Vagina (tissue), 2 donors: ENCODE measurements at regions not wholly inside any gene's neighbourhood (a gene's known extent, or its start where the extent isn't known, plus 50 kb on each side); places are given as distances from the start of the nearest gene placed in this dataset.

Source experiments
- POLR2A ChIP-seq, 2 donors: fragments of 450-650 bp; IDR thresholded peaks; one replicate each; pipeline ENCODE4 v1.6.1; 2017; ENCODE audit warnings: antibody characterized with exemption in 2 of 2, mild to moderate bottlenecking in 2 of 2, moderate library complexity in 2 of 2
- POLR2AphosphoS5 ChIP-seq, 2 donors: sonication (generic); formaldehyde crosslinking; IDR thresholded peaks; one replicate each; pipeline ENCODE4 v1.9.0; 2017; ENCODE audit warnings: antibody characterized with exemption in 2 of 2, mild to moderate bottlenecking in 2 of 2, low read depth in 1 of 2; ENCODE audit not compliant: insufficient read depth in 1 of 2
- TF ChIP-seq, protein P1 (sequence below), 3 experiments: fragments of 450-650 bp in 2 of 3; fragments of 200-600 bp in 1 of 3; sonication (generic) in 1 of 3; IDR thresholded peaks; one replicate each; pipeline ENCODE4 v1.5.1; 2017 to 2019; ENCODE audit warnings: antibody characterized with exemption in 3 of 3, mild to moderate bottlenecking in 2 of 3, moderate library complexity in 2 of 3

DNA sequence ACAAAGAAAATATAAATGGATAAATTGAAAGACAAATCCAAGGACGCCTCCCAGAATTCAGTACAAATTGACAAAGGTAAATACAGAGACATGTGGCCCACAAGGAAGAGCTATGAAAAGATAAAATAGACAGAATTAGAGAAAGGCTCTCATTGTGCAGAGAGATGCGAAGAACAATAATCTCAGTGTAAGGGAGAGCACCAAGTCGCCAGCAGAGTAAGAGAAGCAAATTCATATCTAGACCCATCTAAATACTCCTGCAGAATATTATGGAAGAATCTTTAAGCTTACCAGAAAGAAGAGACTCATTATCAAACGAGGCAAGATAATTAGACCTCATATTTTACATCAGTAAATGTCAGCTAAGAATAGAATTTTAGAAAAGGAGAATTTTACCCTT lies 101.7 kb upstream of the ITGA1 start:
- TF ChIP-seq, protein P1, sequence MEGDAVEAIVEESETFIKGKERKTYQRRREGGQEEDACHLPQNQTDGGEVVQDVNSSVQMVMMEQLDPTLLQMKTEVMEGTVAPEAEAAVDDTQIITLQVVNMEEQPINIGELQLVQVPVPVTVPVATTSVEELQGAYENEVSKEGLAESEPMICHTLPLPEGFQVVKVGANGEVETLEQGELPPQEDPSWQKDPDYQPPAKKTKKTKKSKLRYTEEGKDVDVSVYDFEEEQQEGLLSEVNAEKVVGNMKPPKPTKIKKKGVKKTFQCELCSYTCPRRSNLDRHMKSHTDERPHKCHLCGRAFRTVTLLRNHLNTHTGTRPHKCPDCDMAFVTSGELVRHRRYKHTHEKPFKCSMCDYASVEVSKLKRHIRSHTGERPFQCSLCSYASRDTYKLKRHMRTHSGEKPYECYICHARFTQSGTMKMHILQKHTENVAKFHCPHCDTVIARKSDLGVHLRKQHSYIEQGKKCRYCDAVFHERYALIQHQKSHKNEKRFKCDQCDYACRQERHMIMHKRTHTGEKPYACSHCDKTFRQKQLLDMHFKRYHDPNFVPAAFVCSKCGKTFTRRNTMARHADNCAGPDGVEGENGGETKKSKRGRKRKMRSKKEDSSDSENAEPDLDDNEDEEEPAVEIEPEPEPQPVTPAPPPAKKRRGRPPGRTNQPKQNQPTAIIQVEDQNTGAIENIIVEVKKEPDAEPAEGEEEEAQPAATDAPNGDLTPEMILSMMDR (IDR thresholded peaks at IDR 0.05) = no peak
- TF ChIP-seq POLR2A (IDR thresholded peaks at IDR 0.05) (no peak), POLR2AphosphoS5 (IDR thresholded peaks at IDR 0.05; ENCODE audit: insufficient read depth in 1 of 2, low read depth in 1 of 2) (no peak)
